ENCODE measurements at regions not wholly inside any gene's neighbourhood (a gene's known extent, or its start where the extent isn't known, plus 50 kb on each side); places are given as distances from the start of the nearest gene placed in this dataset.

DNA sequence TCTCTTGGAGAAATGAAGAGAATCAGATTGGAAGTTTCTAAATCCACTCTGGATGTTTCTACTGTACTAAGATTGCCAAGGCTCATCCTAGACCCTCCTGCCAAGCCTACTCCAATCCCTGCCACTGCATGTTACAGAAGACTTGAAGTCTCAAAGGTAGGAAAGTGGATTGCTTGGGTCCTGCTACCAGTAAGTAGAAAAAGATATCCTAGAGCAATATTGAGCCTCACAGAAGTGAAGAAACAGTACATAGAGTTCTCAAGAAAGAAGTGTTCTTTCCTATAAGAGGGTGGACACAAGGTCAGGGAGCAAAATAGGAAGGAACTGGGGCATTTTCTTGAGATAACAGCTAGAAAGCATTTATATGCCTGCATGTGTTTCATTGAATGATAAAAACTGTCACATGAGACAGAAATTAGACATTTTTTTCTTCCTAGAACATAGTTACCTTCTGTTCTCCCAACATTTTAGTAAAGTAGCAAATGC, 232.9 kb downstream of the RBM43 start:
- Histone ChIP-seq H3K27ac (ENCODE audit: low read length) (no peak overlapping the region), H3K9me3 (ENCODE audit: low read length) (no peaks in the 10 kb centered on the region), H3K27me3 (ENCODE audit: low read length) (no peaks in the 10 kb centered on the region), H2AFZ (ENCODE audit: low read length) (no peak overlapping the region), H3F3A (ENCODE audit: low read length, unreplicated experiment) (no peaks in the 10 kb centered on the region), H3K9ac (ENCODE audit: low read length) (no peak overlapping the region), H3K4me2 (ENCODE audit: low read length) (no peak overlapping the region), H3K9me2 (replicated peaks; ENCODE audit: low read length) (no peaks in the 10 kb centered on the region), H3K36me3 (ENCODE audit: low read depth, low read length) (no peaks in the 10 kb centered on the region), H3K4me1 (ENCODE audit: insufficient read depth, low read length) (peaks cover 10% of the 10 kb centered on the region; the same call in 1 of the 2 replicates), H3K79me2 (ENCODE audit: low read length) (no peaks in the 10 kb centered on the region), H3K4me3 (ENCODE audit: low read length) (no peak overlapping the region), H4K20me1 (ENCODE audit: low read length) (no peaks in the 10 kb centered on the region)
- ChIA-PET CTCF (no interaction called here), POLR2A (ENCODE audit: unreplicated experiment) (no interaction called here)
- intact Hi-C loops (cut with micrococcal nuclease): no loop called here
- TF ChIP-seq EZH2 (IDR thresholded peaks at IDR 0.05; ENCODE audit: low read length, unreplicated experiment) (no peak), CTCF (conservative IDR thresholded peaks at IDR 0.05; ENCODE audit: low read depth, low read length) (no peak), EZH2phosphoT487 (IDR thresholded peaks at IDR 0.05; ENCODE audit: borderline replicate concordance, low read length) (no peak)
- DNase-seq (no peak), ATAC-seq (no peak)
- BruUV-seq (replicated peaks): no TSS peak

GRCh38 chr2:151027151-151027550, 234.5 kb downstream of the RBM43 start:
- Histone ChIP-seq H3K27me3 (ENCODE audit: low read length) (no peaks in the 10 kb centered on the region), H3K4me1 (ENCODE audit: insufficient read depth, low read length) (peaks cover 2% of the 10 kb centered on the region; the same call in 1 of the 2 replicates), H3K9ac (ENCODE audit: low read length) (no peak overlapping the region), H3K4me2 (ENCODE audit: low read length) (no peak overlapping the region), H2AFZ (ENCODE audit: low read length) (no peak overlapping the region), H3K9me2 (replicated peaks; ENCODE audit: low read length) (no peaks in the 10 kb centered on the region), H3K36me3 (ENCODE audit: low read depth, low read length) (no peaks in the 10 kb centered on the region), H3K79me2 (ENCODE audit: low read length) (no peaks in the 10 kb centered on the region), H3K27ac (ENCODE audit: low read length) (no peak overlapping the region), H3K9me3 (ENCODE audit: low read length) (no peaks in the 10 kb centered on the region), H3K4me3 (ENCODE audit: low read length) (no peak overlapping the region), H4K20me1 (ENCODE audit: low read length) (no peaks in the 10 kb centered on the region), H3F3A (ENCODE audit: low read length, unreplicated experiment) (no peaks in the 10 kb centered on the region)
- ATAC-seq: no peak
- no TSS peak for BruUV-seq (replicated peaks)
- no peak for TF ChIP-seq CTCF (conservative IDR thresholded peaks at IDR 0.05; ENCODE audit: low read depth, low read length)
- no peak for TF ChIP-seq EZH2 (IDR thresholded peaks at IDR 0.05; ENCODE audit: low read length, unreplicated experiment)
- TF ChIP-seq EZH2phosphoT487 (IDR thresholded peaks at IDR 0.05; ENCODE audit: borderline replicate concordance, low read length): no peak
- POLR2A ChIA-PET (ENCODE audit: unreplicated experiment): no interaction called here
- no peak for DNase-seq
- intact Hi-C loops (cut with micrococcal nuclease): no loop called here
- CTCF ChIA-PET: no interaction called here

GRCh38 chr2:151025816-151026215, 235.8 kb downstream of the RBM43 start:
- Histone ChIP-seq H3K27ac (ENCODE audit: low read length) (no peak overlapping the region), H3K4me2 (ENCODE audit: low read length) (no peak overlapping the region), H3K4me1 (ENCODE audit: insufficient read depth, low read length) (no peaks in the 10 kb centered on the region), H3K36me3 (ENCODE audit: low read depth, low read length) (no peaks in the 10 kb centered on the region), H3K9me2 (replicated peaks; ENCODE audit: low read length) (no peaks in the 10 kb centered on the region), H3K9me3 (ENCODE audit: low read length) (no peaks in the 10 kb centered on the region), H3K9ac (ENCODE audit: low read length) (no peak overlapping the region), H4K20me1 (ENCODE audit: low read length) (no peaks in the 10 kb centered on the region), H3F3A (ENCODE audit: low read length, unreplicated experiment) (no peaks in the 10 kb centered on the region), H2AFZ (ENCODE audit: low read length) (no peak overlapping the region), H3K79me2 (ENCODE audit: low read length) (no peaks in the 10 kb centered on the region), H3K27me3 (ENCODE audit: low read length) (no peaks in the 10 kb centered on the region), H3K4me3 (ENCODE audit: low read length) (no peak overlapping the region)
- POLR2A ChIA-PET (ENCODE audit: unreplicated experiment): no interaction called here
- no TSS peak for BruUV-seq (replicated peaks)
- no peak for ATAC-seq
- intact Hi-C loops (cut with micrococcal nuclease): no loop called here
- no peak for DNase-seq
- CTCF ChIA-PET: interaction anchor here (0.7 kb wide), 1 partner anchor 404 kb away, joined by 3 read pairs; no protein-coding TSS in a partner anchor
- no peak for TF ChIP-seq EZH2 (IDR thresholded peaks at IDR 0.05; ENCODE audit: low read length, unreplicated experiment)
- no peak for TF ChIP-seq EZH2phosphoT487 (IDR thresholded peaks at IDR 0.05; ENCODE audit: borderline replicate concordance, low read length)
- no peak for TF ChIP-seq CTCF (conservative IDR thresholded peaks at IDR 0.05; ENCODE audit: low read depth, low read length)

Data from PC-3 (cell line).